ENCODE measurements at regions not wholly inside any gene's neighbourhood (a gene's known extent, or its start where the extent isn't known, plus 50 kb on each side); places are given as distances from the start of the nearest gene placed in this dataset.

DNA sequence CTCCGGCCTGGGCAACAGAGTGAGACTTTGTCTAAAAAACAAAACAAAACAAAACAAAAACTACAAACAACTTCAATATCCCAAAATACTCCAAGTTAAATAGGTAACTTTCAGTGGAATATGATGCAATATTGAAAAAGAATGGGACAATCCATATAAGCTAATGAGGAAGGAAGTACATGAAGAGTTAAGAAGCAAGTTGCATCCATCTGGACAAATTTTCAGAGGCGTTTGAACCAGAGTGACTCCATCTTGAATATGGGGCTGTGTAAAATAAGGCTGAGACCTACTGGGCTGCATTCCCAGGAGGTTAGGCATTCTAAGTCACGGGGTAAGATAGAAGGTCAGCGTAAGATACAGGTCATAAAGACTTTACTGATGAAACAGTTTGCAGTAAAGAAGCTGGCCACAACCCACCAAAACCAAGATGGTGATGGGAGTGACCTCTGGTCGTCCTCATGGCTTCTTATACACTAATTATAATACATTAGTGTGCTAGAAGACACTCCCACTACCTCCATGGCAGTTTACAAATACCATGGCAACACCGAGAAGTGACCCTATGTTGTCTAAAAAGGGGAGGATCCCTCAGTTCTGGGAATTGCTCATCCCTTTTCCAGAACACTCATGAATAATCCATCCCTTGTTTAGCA lies 58.1 kb upstream of the LCTL start (continued):
- no peak for TF ChIP-seq DPF2 (IDR thresholded peaks at IDR 0.05)
- no peak for TF ChIP-seq ARID4B (CRISPR knock-in tag; IDR thresholded peaks at IDR 0.05)
- no peak for TF ChIP-seq SAFB2 (IDR thresholded peaks at IDR 0.05; ENCODE audit: borderline replicate concordance, low read depth, low read length, severe bottlenecking)
- TF ChIP-seq ZNF436 (CRISPR knock-in tag; IDR thresholded peaks at IDR 0.05): 0 out of 2 replicates have a peak, but pooled peaks have one; percentile 69
- no peak for TF ChIP-seq DNMT1 (IDR thresholded peaks at IDR 0.05)
- TF ChIP-seq, protein P1, sequence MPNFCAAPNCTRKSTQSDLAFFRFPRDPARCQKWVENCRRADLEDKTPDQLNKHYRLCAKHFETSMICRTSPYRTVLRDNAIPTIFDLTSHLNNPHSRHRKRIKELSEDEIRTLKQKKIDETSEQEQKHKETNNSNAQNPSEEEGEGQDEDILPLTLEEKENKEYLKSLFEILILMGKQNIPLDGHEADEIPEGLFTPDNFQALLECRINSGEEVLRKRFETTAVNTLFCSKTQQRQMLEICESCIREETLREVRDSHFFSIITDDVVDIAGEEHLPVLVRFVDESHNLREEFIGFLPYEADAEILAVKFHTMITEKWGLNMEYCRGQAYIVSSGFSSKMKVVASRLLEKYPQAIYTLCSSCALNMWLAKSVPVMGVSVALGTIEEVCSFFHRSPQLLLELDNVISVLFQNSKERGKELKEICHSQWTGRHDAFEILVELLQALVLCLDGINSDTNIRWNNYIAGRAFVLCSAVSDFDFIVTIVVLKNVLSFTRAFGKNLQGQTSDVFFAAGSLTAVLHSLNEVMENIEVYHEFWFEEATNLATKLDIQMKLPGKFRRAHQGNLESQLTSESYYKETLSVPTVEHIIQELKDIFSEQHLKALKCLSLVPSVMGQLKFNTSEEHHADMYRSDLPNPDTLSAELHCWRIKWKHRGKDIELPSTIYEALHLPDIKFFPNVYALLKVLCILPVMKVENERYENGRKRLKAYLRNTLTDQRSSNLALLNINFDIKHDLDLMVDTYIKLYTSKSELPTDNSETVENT (CRISPR knock-in tag; IDR thresholded peaks at IDR 0.05): no peak
- peak; percentile 43; the same call in 1 of the 2 replicates for TF ChIP-seq TSC22D4 (tag; IDR thresholded peaks at IDR 0.05)
- no peak for TF ChIP-seq UBTF (IDR thresholded peaks at IDR 0.05; ENCODE audit: borderline replicate concordance in 1 of 2, low read depth in 2 of 2, low read length in 2 of 2)
- TF ChIP-seq, protein P2, sequence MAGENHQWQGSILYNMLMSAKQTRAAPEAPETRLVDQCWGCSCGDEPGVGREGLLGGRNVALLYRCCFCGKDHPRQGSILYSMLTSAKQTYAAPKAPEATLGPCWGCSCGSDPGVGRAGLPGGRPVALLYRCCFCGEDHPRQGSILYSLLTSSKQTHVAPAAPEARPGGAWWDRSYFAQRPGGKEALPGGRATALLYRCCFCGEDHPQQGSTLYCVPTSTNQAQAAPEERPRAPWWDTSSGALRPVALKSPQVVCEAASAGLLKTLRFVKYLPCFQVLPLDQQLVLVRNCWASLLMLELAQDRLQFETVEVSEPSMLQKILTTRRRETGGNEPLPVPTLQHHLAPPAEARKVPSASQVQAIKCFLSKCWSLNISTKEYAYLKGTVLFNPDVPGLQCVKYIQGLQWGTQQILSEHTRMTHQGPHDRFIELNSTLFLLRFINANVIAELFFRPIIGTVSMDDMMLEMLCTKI (IDR thresholded peaks at IDR 0.05; ENCODE audit: partially characterized antibody): no peak
- TF ChIP-seq RAD21 (CRISPR knock-in tag; conservative IDR thresholded peaks at IDR 0.05 in 1 of 2, IDR thresholded peaks at IDR 0.05 in 1 of 2): peak in 1 of 2 experiments; percentile 49; a peak in 2 of 4 replicates
- TF ChIP-seq SRF (CRISPR knock-in tag; IDR thresholded peaks at IDR 0.05): peak; percentile 49 to 94; a peak in 3 of 4 replicates
- no peak for TF ChIP-seq KDM5B (IDR thresholded peaks at IDR 0.05; ENCODE audit: insufficient replicate concordance, low read depth, low read length)
- TF ChIP-seq CHD2 (IDR thresholded peaks at IDR 0.05; ENCODE audit: low read depth, low read length): no peak
- TF ChIP-seq MTF1 (CRISPR knock-in tag; IDR thresholded peaks at IDR 0.05; ENCODE audit: borderline replicate concordance): peak; percentile 98

Measured in K562 (cell line).